ENCODE measurements at regions not wholly inside any gene's neighbourhood (a gene's known extent, or its start where the extent isn't known, plus 50 kb on each side); places are given as distances from the start of the nearest gene placed in this dataset.

DNA sequence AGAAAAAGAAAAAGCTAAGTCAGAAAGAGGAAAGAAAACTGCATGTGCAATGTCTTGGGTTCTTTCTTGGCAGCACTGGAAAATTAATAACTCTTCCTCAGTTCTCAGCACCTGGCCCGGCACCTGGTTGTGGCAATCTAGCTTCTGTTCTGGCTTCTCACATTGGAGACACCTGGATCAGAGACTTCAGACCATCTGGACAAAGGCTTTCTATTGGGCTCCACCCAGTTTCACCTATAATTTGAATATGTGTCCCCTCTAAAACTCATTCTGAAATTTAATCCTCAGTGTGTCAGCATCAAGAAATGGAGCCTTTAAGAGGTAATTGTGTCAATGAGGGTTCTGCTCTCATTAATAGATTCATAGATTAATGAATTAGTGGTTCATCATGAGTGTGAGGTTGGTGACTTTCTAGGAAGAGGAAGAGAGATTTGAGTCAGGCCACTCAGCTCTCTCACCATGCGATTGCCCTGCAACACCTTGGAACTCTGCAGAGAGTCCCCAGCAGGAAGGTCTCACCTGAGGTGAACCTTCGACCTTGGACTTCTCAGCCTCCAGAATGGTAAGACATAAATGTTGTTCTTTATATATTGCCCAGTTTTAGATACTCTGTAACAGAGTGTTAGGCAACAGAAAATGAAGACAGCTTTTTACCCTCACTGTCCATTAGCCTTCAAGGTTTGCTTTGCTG, 679.9 kb downstream of the NTRK3 start:
- TF ChIP-seq, protein P1, sequence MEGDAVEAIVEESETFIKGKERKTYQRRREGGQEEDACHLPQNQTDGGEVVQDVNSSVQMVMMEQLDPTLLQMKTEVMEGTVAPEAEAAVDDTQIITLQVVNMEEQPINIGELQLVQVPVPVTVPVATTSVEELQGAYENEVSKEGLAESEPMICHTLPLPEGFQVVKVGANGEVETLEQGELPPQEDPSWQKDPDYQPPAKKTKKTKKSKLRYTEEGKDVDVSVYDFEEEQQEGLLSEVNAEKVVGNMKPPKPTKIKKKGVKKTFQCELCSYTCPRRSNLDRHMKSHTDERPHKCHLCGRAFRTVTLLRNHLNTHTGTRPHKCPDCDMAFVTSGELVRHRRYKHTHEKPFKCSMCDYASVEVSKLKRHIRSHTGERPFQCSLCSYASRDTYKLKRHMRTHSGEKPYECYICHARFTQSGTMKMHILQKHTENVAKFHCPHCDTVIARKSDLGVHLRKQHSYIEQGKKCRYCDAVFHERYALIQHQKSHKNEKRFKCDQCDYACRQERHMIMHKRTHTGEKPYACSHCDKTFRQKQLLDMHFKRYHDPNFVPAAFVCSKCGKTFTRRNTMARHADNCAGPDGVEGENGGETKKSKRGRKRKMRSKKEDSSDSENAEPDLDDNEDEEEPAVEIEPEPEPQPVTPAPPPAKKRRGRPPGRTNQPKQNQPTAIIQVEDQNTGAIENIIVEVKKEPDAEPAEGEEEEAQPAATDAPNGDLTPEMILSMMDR (conservative IDR thresholded peaks at IDR 0.05 in 1 of 2, IDR thresholded peaks at IDR 0.05 in 1 of 2; ENCODE audit: low read depth in 1 of 2, low read length in 2 of 2): no peak
- TF ChIP-seq EZH2 (IDR thresholded peaks at IDR 0.05; ENCODE audit: low read length, missing control alignments): no peak
